ENCODE measurements at regions not wholly inside any gene's neighbourhood (a gene's known extent, or its start where the extent isn't known, plus 50 kb on each side); places are given as distances from the start of the nearest gene placed in this dataset.

DNA sequence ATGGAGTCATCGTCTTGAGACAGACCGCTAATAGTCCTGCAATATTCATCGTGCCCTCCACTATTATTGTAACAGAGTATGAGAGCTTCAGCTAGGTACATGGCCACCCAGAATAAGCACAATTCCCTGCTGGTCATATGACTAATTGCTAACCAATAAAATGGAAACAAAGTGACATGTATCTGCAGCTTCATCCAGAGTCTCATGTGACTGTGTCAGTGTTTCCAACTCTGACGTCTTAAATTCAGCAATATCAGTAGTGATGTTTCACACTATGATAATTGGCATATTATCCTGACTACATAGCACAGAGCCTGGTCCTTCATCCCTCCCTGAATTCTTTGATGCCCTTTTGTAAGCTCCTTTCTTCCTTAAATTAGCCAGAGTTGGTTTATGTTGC, 167.4 kb downstream of the RPS29 start:
- no peaks in the 10 kb centered on the region for H3K4me1 Mint-ChIP-seq
- TF ChIP-seq, protein P1, sequence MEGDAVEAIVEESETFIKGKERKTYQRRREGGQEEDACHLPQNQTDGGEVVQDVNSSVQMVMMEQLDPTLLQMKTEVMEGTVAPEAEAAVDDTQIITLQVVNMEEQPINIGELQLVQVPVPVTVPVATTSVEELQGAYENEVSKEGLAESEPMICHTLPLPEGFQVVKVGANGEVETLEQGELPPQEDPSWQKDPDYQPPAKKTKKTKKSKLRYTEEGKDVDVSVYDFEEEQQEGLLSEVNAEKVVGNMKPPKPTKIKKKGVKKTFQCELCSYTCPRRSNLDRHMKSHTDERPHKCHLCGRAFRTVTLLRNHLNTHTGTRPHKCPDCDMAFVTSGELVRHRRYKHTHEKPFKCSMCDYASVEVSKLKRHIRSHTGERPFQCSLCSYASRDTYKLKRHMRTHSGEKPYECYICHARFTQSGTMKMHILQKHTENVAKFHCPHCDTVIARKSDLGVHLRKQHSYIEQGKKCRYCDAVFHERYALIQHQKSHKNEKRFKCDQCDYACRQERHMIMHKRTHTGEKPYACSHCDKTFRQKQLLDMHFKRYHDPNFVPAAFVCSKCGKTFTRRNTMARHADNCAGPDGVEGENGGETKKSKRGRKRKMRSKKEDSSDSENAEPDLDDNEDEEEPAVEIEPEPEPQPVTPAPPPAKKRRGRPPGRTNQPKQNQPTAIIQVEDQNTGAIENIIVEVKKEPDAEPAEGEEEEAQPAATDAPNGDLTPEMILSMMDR (IDR thresholded peaks at IDR 0.05; ENCODE audit: unreplicated experiment), result no peak
- peaks cover 10% of the 10 kb centered on the region for H3K27me3 Mint-ChIP-seq (ENCODE audit: low read depth)
- no peak for DNase-seq (ENCODE audit: low spot score in 2 of 2, unreplicated experiment in 2 of 2)
- H3K27ac Mint-ChIP-seq, result no peak overlapping the region
- no peaks in the 10 kb centered on the region for H3K36me3 Mint-ChIP-seq
- no peak overlapping the region for H3K4me3 Mint-ChIP-seq
- H3K9me3 Mint-ChIP-seq, result no peaks in the 10 kb centered on the region

DNA sequence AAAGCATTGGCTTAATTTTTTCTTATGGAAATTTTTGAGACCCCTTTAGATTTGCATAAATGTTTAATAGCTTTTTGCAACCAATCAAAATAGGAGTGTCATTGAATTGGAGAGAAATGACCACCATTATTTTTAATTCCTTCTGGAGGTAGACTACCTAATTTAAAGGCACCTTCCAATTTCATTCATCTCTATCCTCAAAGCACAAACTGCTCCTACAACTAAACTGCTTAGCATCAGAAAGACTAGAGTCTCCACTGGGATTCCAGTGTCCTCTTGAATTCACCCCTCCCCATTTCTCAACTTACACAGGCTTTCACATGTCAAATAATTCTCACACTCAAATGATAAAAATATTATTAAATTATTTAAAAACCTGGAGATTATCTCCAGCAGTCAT, 168.4 kb downstream of the RPS29 start:
- Mint-ChIP-seq H3K9me3 (no peaks in the 10 kb centered on the region), H3K27ac (no peak overlapping the region)

DNA sequence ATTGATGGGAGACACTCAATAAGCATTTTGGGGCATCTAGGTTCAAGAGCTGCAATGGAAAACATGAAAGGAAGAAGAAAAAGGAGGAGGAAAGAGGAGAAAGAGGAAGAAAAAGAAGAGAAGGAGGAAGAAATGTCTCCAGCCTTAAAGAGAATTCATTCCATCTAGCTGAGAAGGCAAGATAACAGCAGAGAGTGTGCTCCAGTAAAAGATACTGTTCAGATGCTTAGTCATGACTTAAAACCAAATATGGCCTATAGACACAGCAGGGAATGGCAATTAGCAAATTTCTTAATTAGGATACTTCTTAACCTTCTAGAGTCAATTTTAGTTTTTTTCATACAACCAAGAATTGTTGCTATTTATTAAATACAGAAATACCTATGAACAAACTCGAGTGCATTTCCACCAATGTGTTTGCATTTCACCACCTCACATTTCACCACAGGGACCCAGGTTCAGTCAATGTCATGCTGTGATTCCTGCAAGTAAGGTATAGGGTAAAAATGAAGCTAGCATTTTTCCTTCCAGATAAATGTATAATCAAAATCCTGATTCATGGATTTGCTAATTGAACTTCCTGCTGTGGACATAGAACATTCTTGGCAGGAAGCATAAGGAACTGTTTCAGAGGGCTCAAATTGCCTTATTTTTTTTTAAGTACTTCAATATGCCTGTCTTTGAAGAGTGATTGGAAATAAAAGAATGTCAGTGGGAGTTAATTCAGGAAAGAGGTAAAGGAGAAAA, 177.8 kb downstream of the RPS29 start:
- Mint-ChIP-seq H3K36me3 (no peaks in the 10 kb centered on the region), H3K9me3 (no peaks in the 10 kb centered on the region), H3K27ac (no peak overlapping the region), H3K4me3 (no peak overlapping the region), H3K27me3 (ENCODE audit: low read depth) (peaks cover 2% of the 10 kb centered on the region), H3K4me1 (peaks cover 2% of the 10 kb centered on the region)
- TF ChIP-seq, protein P1 (IDR thresholded peaks at IDR 0.05; ENCODE audit: unreplicated experiment), result no peak
- DNase-seq (ENCODE audit: low spot score in 2 of 2, unreplicated experiment in 2 of 2), result no peak

More for the DNA sequence above, 168.4 kb downstream of the RPS29 start:
- Mint-ChIP-seq H3K4me1 (no peaks in the 10 kb centered on the region), H3K4me3 (no peak overlapping the region), H3K27me3 (ENCODE audit: low read depth) (peaks cover 10% of the 10 kb centered on the region), H3K36me3 (no peaks in the 10 kb centered on the region)
- no peak for DNase-seq (ENCODE audit: low spot score in 2 of 2, unreplicated experiment in 2 of 2)
- TF ChIP-seq, protein P1 (IDR thresholded peaks at IDR 0.05; ENCODE audit: unreplicated experiment), result no peak

DNA sequence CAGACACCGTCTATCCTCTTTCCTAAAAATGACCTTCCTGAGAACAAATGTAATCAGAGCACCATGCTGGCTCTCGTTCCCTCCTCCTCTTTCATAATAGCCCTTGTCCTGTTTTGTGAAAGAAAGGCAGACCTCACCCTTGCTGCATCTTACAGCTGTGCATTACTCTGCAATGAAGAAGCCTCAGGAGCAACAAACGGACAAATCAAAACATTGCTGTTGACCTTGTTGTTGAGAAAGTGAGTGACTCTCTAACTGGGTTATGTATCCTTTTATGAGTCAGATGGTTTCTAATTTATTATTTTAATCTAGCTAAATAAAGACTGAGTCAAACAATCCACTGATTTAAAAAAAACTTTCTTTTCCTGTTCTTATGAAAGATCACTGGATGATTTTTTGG, 180.9 kb downstream of the RPS29 start:
- TF ChIP-seq, protein P1 (IDR thresholded peaks at IDR 0.05; ENCODE audit: unreplicated experiment), result no peak
- no peak for DNase-seq (ENCODE audit: low spot score in 2 of 2, unreplicated experiment in 2 of 2)
- no peak overlapping the region for H3K27ac Mint-ChIP-seq
- H3K9me3 Mint-ChIP-seq, result no peaks in the 10 kb centered on the region
- H3K27me3 Mint-ChIP-seq (ENCODE audit: low read depth), result peaks cover 2% of the 10 kb centered on the region
- peaks cover 2% of the 10 kb centered on the region for H3K4me1 Mint-ChIP-seq
- H3K4me3 Mint-ChIP-seq, result no peak overlapping the region
- no peaks in the 10 kb centered on the region for H3K36me3 Mint-ChIP-seq

DNA sequence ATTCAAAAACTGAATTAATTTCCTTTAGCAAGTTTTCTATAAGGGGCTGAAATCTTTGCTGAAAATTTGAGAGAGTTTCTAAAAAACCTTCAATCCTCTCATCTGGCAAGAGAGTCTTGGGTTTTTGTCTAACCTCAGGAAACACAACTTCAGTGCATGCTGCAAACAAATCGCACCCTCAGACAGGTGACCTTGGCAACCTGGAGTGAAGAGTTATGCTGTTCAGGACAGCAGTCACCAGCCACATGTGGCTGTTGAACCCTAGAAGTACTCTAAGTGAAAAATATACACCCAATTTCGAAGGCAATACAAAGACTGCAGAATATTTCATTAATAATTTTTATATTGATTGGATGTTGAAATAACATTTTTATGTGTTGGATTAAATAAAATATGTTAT, 184.8 kb downstream of the RPS29 start:
- no peak overlapping the region for H3K27ac Mint-ChIP-seq
- H3K9me3 Mint-ChIP-seq, result peaks cover 11% of the 10 kb centered on the region
- H3K27me3 Mint-ChIP-seq (ENCODE audit: low read depth), result peaks cover 4% of the 10 kb centered on the region
- H3K36me3 Mint-ChIP-seq, result no peaks in the 10 kb centered on the region
- H3K4me3 Mint-ChIP-seq, result no peak overlapping the region
- H3K4me1 Mint-ChIP-seq, result no peaks in the 10 kb centered on the region
- TF ChIP-seq, protein P1 (IDR thresholded peaks at IDR 0.05; ENCODE audit: unreplicated experiment), result no peak
- no peak for DNase-seq (ENCODE audit: low spot score in 2 of 2, unreplicated experiment in 2 of 2)
